Retinal pigment epithelial cell (primary cell): ENCODE measurements at regions not wholly inside any gene's neighbourhood (a gene's known extent, or its start where the extent isn't known, plus 50 kb on each side); places are given as distances from the start of the nearest gene placed in this dataset.

Experiments used
- DNase-seq: peaks from one replicate; pipeline ENCODE4 v3.0.0-alpha.2; 2010; ENCODE audit warnings: low read depth
- H3K4me3 ChIP-seq: 2 replicates; pipeline ENCODE4 v1.5.1; 2011; ENCODE audit warnings: mild to moderate bottlenecking, low read length, control low read depth, moderate library complexity
- CTCF ChIP-seq: conservative IDR thresholded peaks from 2 replicates; pipeline ENCODE4 v1.5.1; 2011; ENCODE audit warnings: low read depth, low read length, control low read depth, inconsistent platforms

GRCh38 chr1:87242445-87243185, 86.1 kb upstream of the LMO4 start:
- DNase-seq = no peak
- no peak for TF ChIP-seq CTCF
- no peak overlapping the region for H3K4me3 ChIP-seq

- H3K4me3 ChIP-seq = no peak overlapping the region
- no peak for TF ChIP-seq CTCF
- DNase-seq = no peak
Measured at GRCh38 chr1:87243573-87243972, 85.1 kb upstream of the LMO4 start.

GRCh38 chr1:87246436-87246835, 82.2 kb upstream of the LMO4 start:
- DNase-seq = no peak
- no peak overlapping the region for H3K4me3 ChIP-seq
- no peak for TF ChIP-seq CTCF

- DNase-seq = no peak
- TF ChIP-seq CTCF = no peak
- no peak overlapping the region for H3K4me3 ChIP-seq
Measured at GRCh38 chr1:87249803-87250202, 78.9 kb upstream of the LMO4 start.

- H3K4me3 ChIP-seq = no peak overlapping the region
- TF ChIP-seq CTCF = no peak
- no peak for DNase-seq
Measured at GRCh38 chr1:87250336-87250735, 78.3 kb upstream of the LMO4 start.

- no peak for TF ChIP-seq CTCF
- no peak overlapping the region for H3K4me3 ChIP-seq
- no peak for DNase-seq
Measured at GRCh38 chr1:87252406-87252805, 76.3 kb upstream of the LMO4 start.

- no peak for DNase-seq
- H3K4me3 ChIP-seq = no peak overlapping the region
- no peak for TF ChIP-seq CTCF
Measured at GRCh38 chr1:87262688-87263087, 66.0 kb upstream of the LMO4 start.
